Upper lobe of right lung (tissue), 1 donor: ENCODE measurements at regions not wholly inside any gene's neighbourhood (a gene's known extent, or its start where the extent isn't known, plus 50 kb on each side); places are given as distances from the start of the nearest gene placed in this dataset.

Experiments
- ATAC-seq: fragments of 200-7000 bp; cut with Tn5 transposase; one replicate; pipeline ENCODE4 v1.9.1; 2020; ENCODE audit warnings: mild to moderate bottlenecking, moderate library complexity
- DNase-seq: peaks from one replicate; pipeline ENCODE4 v3.0.0-alpha.2; 2020
- H3K27ac ChIP-seq: fragments of 200-600 bp; one replicate; pipeline ENCODE4 v1.8.0; 2022
- H3K27me3 ChIP-seq: fragments of 200-600 bp; one replicate; pipeline ENCODE4 v1.8.0; 2022; ENCODE audit warnings: mild to moderate bottlenecking
- H3K36me3 ChIP-seq: fragments of 200-600 bp; one replicate; pipeline ENCODE4 v1.8.0; 2022
- H3K4me1 ChIP-seq: fragments of 200-600 bp; one replicate; pipeline ENCODE4 v1.8.0; 2022
- H3K4me3 ChIP-seq: fragments of 200-600 bp; one replicate; pipeline ENCODE4 v1.8.0; 2022; ENCODE audit warnings: mild to moderate bottlenecking
- H3K9me3 ChIP-seq: fragments of 200-600 bp; one replicate; pipeline ENCODE4 v1.8.0; 2022
- intact Hi-C: fragments of 100-400 bp; cut with DNase I; formaldehyde crosslinking; loops from one replicate; pipeline ENCODE4 v1.11.0; 2022
- TF ChIP-seq, protein P1 (sequence below): fragments of 200-600 bp; IDR thresholded peaks from one replicate; pipeline ENCODE4 v1.8.0; 2022; ENCODE audit warnings: antibody characterized with exemption
- donor health status: DM: no; HTN: yes; CAD: no; lungs with severe emphysema.

DNA sequence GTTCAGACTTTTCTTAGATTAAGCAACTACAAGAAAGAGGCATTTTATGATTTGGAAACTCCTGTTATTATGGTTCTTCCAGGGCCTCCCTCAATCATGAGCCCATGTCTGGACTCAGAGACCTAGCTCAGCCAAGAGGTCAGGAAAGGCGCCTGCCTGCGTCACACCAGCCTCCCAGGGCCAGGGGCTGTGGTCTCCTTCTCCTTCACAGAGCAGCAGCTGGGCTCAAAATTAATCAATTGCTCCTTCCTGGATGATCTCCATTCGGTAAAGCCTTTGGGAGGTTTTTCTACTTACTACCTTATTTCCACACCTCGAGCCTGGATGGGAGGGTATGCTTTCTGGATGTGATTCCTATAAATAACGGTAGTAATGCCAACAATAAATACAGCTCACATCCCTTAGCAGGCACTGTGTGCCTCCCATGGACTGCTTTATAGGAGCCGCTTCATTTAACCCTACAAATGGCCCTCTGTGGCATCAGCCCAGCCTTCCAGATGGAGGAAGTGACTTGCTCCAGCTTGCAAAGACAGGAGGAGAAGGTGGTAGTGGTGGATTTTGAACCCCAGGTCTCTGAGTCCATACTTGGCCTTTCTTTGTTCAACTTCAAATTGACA is 1445.6 kb downstream of the TBC1D22A start:
- ATAC-seq: no peak
- Histone ChIP-seq H3K27me3 (peaks cover 5% of the 10 kb centered on the region), H3K4me1 (no peaks in the 10 kb centered on the region), H3K4me3 (no peak overlapping the region), H3K36me3 (no peaks in the 10 kb centered on the region), H3K27ac (no peak overlapping the region), H3K9me3 (no peaks in the 10 kb centered on the region)
- intact Hi-C loops: no loop called here
- no peak for DNase-seq
- TF ChIP-seq, protein P1, sequence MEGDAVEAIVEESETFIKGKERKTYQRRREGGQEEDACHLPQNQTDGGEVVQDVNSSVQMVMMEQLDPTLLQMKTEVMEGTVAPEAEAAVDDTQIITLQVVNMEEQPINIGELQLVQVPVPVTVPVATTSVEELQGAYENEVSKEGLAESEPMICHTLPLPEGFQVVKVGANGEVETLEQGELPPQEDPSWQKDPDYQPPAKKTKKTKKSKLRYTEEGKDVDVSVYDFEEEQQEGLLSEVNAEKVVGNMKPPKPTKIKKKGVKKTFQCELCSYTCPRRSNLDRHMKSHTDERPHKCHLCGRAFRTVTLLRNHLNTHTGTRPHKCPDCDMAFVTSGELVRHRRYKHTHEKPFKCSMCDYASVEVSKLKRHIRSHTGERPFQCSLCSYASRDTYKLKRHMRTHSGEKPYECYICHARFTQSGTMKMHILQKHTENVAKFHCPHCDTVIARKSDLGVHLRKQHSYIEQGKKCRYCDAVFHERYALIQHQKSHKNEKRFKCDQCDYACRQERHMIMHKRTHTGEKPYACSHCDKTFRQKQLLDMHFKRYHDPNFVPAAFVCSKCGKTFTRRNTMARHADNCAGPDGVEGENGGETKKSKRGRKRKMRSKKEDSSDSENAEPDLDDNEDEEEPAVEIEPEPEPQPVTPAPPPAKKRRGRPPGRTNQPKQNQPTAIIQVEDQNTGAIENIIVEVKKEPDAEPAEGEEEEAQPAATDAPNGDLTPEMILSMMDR: no peak

DNA sequence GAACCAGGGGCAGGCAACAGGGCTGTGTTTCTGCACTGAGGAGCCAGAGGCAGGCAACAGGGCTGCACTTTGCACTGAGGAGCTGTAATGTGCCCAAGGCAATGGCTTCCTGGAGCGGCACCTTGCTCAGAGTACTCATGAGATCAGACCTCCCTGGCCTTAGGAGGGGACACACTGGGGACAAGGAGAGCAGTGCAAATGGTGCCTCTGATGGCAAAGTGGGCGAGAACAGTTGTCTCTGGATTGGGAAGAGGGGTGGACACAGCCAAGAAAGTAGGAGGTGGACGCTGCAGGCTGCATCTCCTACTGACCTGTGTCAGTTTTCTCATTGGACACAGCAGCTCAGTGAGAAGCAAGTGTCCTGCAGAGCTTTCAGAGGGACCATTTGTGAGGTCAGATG is 1443.3 kb downstream of the TBC1D22A start:
- H3K27me3 ChIP-seq: peaks cover 8% of the 10 kb centered on the region
- intact Hi-C loops: no loop called here
- ATAC-seq (no peak), DNase-seq (no peak)
- H3K4me3 ChIP-seq: no peak overlapping the region
- no peaks in the 10 kb centered on the region for H3K36me3 ChIP-seq
- no peak overlapping the region for H3K27ac ChIP-seq
- H3K4me1 ChIP-seq: no peaks in the 10 kb centered on the region
- H3K9me3 ChIP-seq: no peaks in the 10 kb centered on the region
- TF ChIP-seq, protein P1: no peak

DNA sequence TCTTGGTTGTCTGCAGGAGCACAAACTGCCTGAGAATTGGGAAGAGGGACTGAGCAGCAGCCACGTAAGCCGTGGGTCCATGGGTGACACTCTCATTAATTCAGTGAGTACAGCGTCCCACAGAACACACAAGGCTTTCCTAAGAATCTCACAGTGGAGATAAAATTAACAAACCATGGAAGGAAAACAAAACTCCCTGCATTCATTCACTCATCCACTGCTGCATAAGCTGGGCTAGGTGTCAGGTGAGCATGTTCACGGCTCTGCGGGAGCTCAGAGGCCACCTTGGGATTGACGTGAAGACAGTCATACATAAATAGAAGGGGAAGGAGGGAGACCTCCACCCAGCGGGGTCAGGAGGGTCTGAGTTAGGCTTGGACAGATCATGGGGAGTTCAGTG is 1442.7 kb downstream of the TBC1D22A start:
- TF ChIP-seq, protein P1: no peak
- no peak for ATAC-seq
- no peak overlapping the region for H3K27ac ChIP-seq

DNA sequence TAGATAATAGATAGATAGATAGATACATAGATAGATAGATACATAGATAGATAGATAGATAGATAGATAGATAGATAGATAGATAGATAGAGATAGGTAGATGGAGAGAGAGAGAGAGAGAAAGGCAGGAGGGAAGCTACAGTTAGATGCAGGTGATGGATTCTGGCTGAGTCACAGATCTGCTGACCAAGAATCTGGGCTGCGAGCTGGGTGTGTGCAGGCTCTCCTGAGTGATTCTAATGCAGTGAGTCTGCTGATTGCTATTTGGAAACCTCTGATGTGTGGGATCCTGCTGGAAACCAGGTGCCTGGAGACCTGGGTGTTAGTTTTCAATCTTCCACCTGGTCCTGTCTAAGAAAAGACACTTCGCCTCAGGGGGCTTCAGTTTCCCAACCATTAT is 1441.8 kb downstream of the TBC1D22A start:
- intact Hi-C loops: no loop called here
- no peak for ATAC-seq

More for the DNA sequence above, 1442.7 kb downstream of the TBC1D22A start:
- intact Hi-C loops: no loop called here
- H3K9me3 ChIP-seq: no peaks in the 10 kb centered on the region
- H3K4me1 ChIP-seq: no peaks in the 10 kb centered on the region
- no peak overlapping the region for H3K4me3 ChIP-seq
- H3K36me3 ChIP-seq: no peaks in the 10 kb centered on the region
- no peak for DNase-seq
- peaks cover 8% of the 10 kb centered on the region for H3K27me3 ChIP-seq

DNA sequence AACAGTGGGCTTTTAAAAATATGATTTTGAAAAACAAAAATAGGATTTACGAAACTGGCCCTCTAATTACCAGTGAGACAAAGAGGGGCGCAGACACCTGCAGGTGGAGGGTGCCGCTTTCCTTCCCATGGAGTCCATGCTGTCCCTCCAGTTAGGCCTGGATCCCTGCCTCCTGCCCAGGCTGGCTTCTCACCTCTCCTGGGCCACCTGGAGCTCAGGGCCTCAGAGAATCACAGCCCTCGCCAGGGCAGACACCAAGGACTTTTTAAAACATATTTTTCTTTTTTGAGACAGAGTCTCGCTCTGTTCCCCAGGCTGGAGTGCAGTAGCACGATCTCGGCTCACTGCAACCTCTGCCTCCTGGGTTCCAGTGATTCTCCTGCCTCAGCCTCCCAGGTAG is 1437.2 kb downstream of the TBC1D22A start:
- no peak for DNase-seq
- Histone ChIP-seq H3K9me3 (no peaks in the 10 kb centered on the region), H3K4me3 (no peak overlapping the region), H3K27ac (no peak overlapping the region), H3K4me1 (no peaks in the 10 kb centered on the region), H3K36me3 (no peaks in the 10 kb centered on the region), H3K27me3 (peaks cover 7% of the 10 kb centered on the region)
- ATAC-seq: no peak
- TF ChIP-seq, protein P1: no peak
- intact Hi-C loops: no loop called here

More for the DNA sequence above, 1441.8 kb downstream of the TBC1D22A start:
- peaks cover 8% of the 10 kb centered on the region for H3K27me3 ChIP-seq
- H3K36me3 ChIP-seq: no peaks in the 10 kb centered on the region
- H3K4me3 ChIP-seq: no peak overlapping the region
- DNase-seq: no peak
- no peaks in the 10 kb centered on the region for H3K9me3 ChIP-seq
- no peak overlapping the region for H3K27ac ChIP-seq
- H3K4me1 ChIP-seq: no peaks in the 10 kb centered on the region
- TF ChIP-seq, protein P1: no peak
